ENCODE measurements at regions not wholly inside any gene's neighbourhood (a gene's known extent, or its start where the extent isn't known, plus 50 kb on each side); places are given as distances from the start of the nearest gene placed in this dataset.

GRCh38 chr20:40926928-40927327, 101.7 kb upstream of the TOP1 start:
- H3K4me3 ChIP-seq (replicated peaks in 1 of 2; ENCODE audit: low read depth in 1 of 2, low read length in 2 of 2), result no peak overlapping the region
- RAD21 ChIA-PET (ENCODE audit: low non-redundant PET in 1 of 2, low total read pairs in 2 of 2, uncharacterized antibody in 2 of 2, unreplicated experiment in 2 of 2), result no interaction called here
- POLR2A ChIA-PET, result no interaction called here
- intact Hi-C loops (cut with micrococcal nuclease), result no loop called here
- TF ChIP-seq EZH2 (IDR thresholded peaks at IDR 0.05), result no peak
- TF ChIP-seq POLR2AphosphoS5 (IDR thresholded peaks at IDR 0.05; ENCODE audit: low read depth, low read length), result no peak
- no peak for TF ChIP-seq EZH2phosphoT487 (IDR thresholded peaks at IDR 0.05; ENCODE audit: borderline replicate concordance)
- no peak for TF ChIP-seq CBX3 (IDR thresholded peaks at IDR 0.05; ENCODE audit: low read depth)
- no peak for TF ChIP-seq FOSL1 (IDR thresholded peaks at IDR 0.05; ENCODE audit: low read depth)
- no peak for TF ChIP-seq TCF7L2 (IDR thresholded peaks at IDR 0.05; ENCODE audit: borderline replicate concordance, extremely low read depth, insufficient read depth, insufficient read length)
- no peak for TF ChIP-seq ZNF274 (IDR thresholded peaks at IDR 0.05; ENCODE audit: low read depth, low read length)
- TF ChIP-seq, protein P1, sequence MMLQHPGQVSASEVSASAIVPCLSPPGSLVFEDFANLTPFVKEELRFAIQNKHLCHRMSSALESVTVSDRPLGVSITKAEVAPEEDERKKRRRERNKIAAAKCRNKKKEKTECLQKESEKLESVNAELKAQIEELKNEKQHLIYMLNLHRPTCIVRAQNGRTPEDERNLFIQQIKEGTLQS (IDR thresholded peaks at IDR 0.05), result no peak
- no peak for TF ChIP-seq ZFX (IDR thresholded peaks at IDR 0.05)
- TF ChIP-seq CTCF (IDR thresholded peaks at IDR 0.05 in 2 of 3, conservative IDR thresholded peaks at IDR 0.05 in 1 of 3; ENCODE audit: borderline replicate concordance in 1 of 3, insufficient read depth in 1 of 3, low read depth in 2 of 3, low read length in 2 of 3), result no peak
- TF ChIP-seq REST (IDR thresholded peaks at IDR 0.05; ENCODE audit: low read depth), result no peak
- no peak for TF ChIP-seq SIN3A (IDR thresholded peaks at IDR 0.05; ENCODE audit: low read depth)
- TF ChIP-seq POLR2A (IDR thresholded peaks at IDR 0.05; ENCODE audit: borderline replicate concordance, extremely low read depth, insufficient read depth, insufficient read length), result no peak
- no peak for TF ChIP-seq JUND (IDR thresholded peaks at IDR 0.05)
- H3K4me1 ChIP-seq (ENCODE audit: control insufficient read depth in 1 of 2, insufficient read depth in 2 of 2, low read length in 2 of 2), result no peaks in the 10 kb centered on the region
- H3K36me3 ChIP-seq (ENCODE audit: control insufficient read depth in 1 of 2, insufficient read depth in 2 of 2, low read length in 2 of 2), result no peaks in the 10 kb centered on the region
- H3K9ac ChIP-seq (ENCODE audit: low read length), result no peak overlapping the region
- no peaks in the 10 kb centered on the region for H3K27me3 ChIP-seq (ENCODE audit: insufficient read depth, low read length)
- no peaks in the 10 kb centered on the region for H3K9me3 ChIP-seq (ENCODE audit: control insufficient read depth in 1 of 2, insufficient read depth in 1 of 2, low read depth in 1 of 2, low read length in 2 of 2)
- H2AFZ ChIP-seq (ENCODE audit: low read depth, low read length, poor library complexity, severe bottlenecking), result no peak overlapping the region
- no peak for DNase-seq (ENCODE audit: low read depth, low spot score)
- H3K79me2 ChIP-seq (ENCODE audit: insufficient read depth, low read length), result no peaks in the 10 kb centered on the region
- H3K27ac ChIP-seq (ENCODE audit: low read depth, low read length), result no peak overlapping the region
- H3K9me2 ChIP-seq (ENCODE audit: insufficient read depth), result no peaks in the 10 kb centered on the region
- CTCF ChIA-PET, result no interaction called here
- no peaks in the 10 kb centered on the region for H4K20me1 ChIP-seq (ENCODE audit: insufficient read depth)
- BruUV-seq (replicated peaks), result no TSS peak
- no peak for ATAC-seq
- H3K4me2 ChIP-seq (ENCODE audit: low read length), result no peak overlapping the region
